Muscle layer of duodenum (tissue), 2 donors: ENCODE measurements at regions not wholly inside any gene's neighbourhood (a gene's known extent, or its start where the extent isn't known, plus 50 kb on each side); places are given as distances from the start of the nearest gene placed in this dataset.

Experiments
- H3K27ac ChIP-seq: one replicate; pipeline ENCODE4 v1.7.0; 2013; ENCODE audit warnings: mild to moderate bottlenecking, low read length
- H3K27me3 ChIP-seq: one replicate; pipeline ENCODE4 v1.7.0; 2013; ENCODE audit warnings: low read depth, mild to moderate bottlenecking, control low read depth, low read length
- H3K36me3 ChIP-seq, 2 donors: one replicate each; pipeline ENCODE4 v1.7.0; 2013; ENCODE audit warnings: low read length in 2 of 2, control low read depth in 1 of 2, mild to moderate bottlenecking in 1 of 2; ENCODE audit not compliant: insufficient read depth in 2 of 2, control insufficient read depth in 1 of 2
- H3K4me1 ChIP-seq, 2 donors: one replicate each; pipeline ENCODE4 v1.7.0; 2013; ENCODE audit warnings: low read length in 2 of 2, mild to moderate bottlenecking in 2 of 2, control low read depth in 1 of 2, moderate library complexity in 1 of 2; ENCODE audit not compliant: insufficient read depth in 2 of 2, control insufficient read depth in 1 of 2
- H3K4me3 ChIP-seq, 2 donors: one replicate each; pipeline ENCODE4 v1.7.0; 2013; ENCODE audit warnings: low read length in 2 of 2, low read depth in 1 of 2, mild to moderate bottlenecking in 1 of 2
- H3K9me3 ChIP-seq, 2 donors: one replicate each; pipeline ENCODE4 v1.7.0; 2013; ENCODE audit warnings: low read length in 2 of 2, control low read depth in 1 of 2, mild to moderate bottlenecking in 1 of 2; ENCODE audit not compliant: control insufficient read depth in 1 of 2
- donor health status: healthy.

DNA sequence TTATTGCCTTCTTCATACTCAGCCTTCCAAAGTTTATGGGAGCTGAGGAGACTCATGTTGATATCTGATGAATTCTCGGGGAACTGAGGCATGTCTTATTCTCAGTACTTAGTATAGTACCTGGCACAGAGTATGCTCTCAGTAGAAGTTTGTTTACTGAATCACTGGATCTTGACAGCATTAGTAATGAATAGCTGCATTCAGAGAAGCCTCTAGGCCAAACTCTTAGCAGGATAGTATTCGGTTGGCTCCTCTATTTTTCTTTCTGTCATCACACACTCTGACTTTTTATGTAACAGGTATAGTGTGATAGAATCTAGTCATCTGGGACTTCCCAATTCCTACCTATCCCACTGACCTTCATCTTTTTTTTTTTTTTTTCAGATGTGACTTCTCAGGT is 566.4 kb upstream of the MAN1A1 start:
- H3K4me1 ChIP-seq, result no peaks in the 10 kb centered on the region
- H3K4me3 ChIP-seq, result no peak overlapping the region
- no peaks in the 10 kb centered on the region for H3K36me3 ChIP-seq
- H3K9me3 ChIP-seq, result peaks cover 0 to 8% of the 10 kb centered on the region in 2 donors
- H3K27me3 ChIP-seq, result no peaks in the 10 kb centered on the region
- no peak overlapping the region for H3K27ac ChIP-seq

DNA sequence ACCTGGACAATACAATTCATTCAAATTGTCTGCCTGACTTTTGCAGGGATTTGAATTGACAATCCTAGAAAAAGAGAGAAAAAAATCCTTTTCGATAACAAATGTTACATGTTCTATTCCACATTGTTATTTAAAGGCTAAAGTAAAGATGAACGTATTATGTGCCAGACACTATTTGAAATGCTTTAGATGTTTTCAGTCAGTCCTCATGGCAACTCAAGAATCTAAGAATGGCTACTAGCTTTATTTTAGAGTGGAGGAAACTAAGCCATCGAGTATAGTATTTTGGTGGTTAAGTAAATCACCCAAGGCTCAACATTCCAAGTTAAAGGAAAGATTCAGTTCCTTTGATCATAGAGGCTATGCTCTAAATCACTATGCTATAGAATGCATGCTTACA is 558.6 kb upstream of the MAN1A1 start:
- H3K4me3 ChIP-seq, result no peak overlapping the region
- no peaks in the 10 kb centered on the region for H3K4me1 ChIP-seq
- no peaks in the 10 kb centered on the region for H3K27me3 ChIP-seq
- no peaks in the 10 kb centered on the region for H3K36me3 ChIP-seq
- no peak overlapping the region for H3K27ac ChIP-seq
- H3K9me3 ChIP-seq, result no peaks in the 10 kb centered on the region

DNA sequence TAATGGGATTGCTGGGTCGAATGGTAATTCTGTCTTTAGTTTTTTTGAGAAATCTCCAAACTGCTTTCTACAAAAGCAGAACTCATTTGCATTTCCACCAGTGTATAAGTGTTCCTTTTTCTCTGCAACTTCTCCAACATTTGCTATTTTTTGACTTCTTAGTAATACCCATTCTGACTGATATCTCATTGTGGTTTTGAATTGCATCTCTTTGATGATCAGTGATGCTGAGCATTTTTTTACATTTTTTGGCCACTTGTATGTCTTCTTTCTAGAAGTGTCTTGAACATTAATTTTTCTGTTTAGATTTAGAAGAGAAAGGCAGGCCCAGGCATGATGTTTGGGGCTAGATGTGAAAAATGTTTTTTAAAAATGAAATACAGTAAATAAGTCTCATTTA is 553.1 kb upstream of the MAN1A1 start:
- Histone ChIP-seq H3K27me3 (no peaks in the 10 kb centered on the region), H3K9me3 (no peaks in the 10 kb centered on the region), H3K36me3 (no peaks in the 10 kb centered on the region), H3K4me3 (no peak overlapping the region), H3K27ac (no peak overlapping the region), H3K4me1 (no peaks in the 10 kb centered on the region)

DNA sequence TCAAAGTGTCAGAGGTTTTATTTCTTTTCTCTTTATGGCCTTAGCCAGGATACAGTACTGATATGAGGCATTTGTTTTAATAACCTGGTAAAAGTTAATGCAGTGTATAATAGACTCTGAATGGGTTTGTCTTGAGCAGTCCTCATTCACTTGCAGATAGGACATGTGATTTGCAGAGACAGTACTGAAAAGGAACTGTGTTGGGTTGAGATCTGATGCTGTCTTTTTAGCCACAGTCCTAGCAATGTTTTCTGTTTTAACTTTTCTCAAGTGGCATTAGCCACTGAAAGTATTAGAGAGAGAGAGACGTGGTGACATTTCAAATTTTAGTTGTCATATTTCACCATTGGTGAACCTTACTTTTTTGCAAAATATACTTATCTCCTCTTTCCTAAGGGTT is 547.2 kb upstream of the MAN1A1 start:
- Histone ChIP-seq H3K9me3 (no peaks in the 10 kb centered on the region), H3K27ac (no peak overlapping the region), H3K4me3 (no peak overlapping the region), H3K36me3 (no peaks in the 10 kb centered on the region), H3K27me3 (no peaks in the 10 kb centered on the region), H3K4me1 (no peaks in the 10 kb centered on the region)

DNA sequence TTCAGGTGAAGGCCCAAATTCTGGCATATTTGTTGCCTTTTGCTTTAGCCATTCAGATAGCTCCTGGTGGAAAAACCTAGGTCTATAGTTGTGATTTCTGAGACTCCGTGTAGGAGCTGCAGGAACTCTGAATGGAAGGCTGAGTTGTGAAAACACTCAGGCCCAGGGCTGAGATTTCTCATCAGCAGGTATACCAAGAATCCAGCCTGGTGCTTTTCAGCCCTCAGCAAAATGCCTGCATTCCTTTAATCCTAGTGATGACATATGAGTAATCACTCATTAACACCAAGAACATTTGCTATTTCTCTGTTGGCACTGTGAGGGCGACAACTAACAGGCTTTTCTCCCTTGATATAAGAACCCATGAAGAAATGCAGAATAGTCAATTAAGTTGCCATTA is 546.1 kb upstream of the MAN1A1 start:
- no peak overlapping the region for H3K27ac ChIP-seq
- no peaks in the 10 kb centered on the region for H3K4me1 ChIP-seq
- no peaks in the 10 kb centered on the region for H3K27me3 ChIP-seq
- no peak overlapping the region for H3K4me3 ChIP-seq
- no peaks in the 10 kb centered on the region for H3K36me3 ChIP-seq
- no peaks in the 10 kb centered on the region for H3K9me3 ChIP-seq

DNA sequence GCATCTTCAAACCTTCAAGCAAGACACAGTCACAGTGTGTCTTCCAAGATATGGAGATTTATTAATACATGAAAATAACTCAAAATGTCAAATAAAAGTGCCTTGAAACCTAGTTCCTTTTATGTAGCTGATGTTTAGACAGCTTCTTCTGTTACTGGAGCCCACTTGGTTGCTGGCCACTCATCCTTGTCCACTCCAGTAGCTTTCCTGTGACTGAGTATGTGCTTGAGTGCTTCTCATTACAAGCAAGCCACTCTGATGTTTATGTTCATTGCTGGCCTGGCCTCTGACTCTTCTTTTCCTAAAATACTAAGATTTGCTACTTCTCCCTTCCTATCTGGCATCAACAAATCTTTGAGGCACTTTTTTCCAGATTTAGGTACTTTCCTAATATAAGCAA is 545.2 kb upstream of the MAN1A1 start:
- Histone ChIP-seq H3K36me3 (no peaks in the 10 kb centered on the region), H3K9me3 (no peaks in the 10 kb centered on the region), H3K27ac (no peak overlapping the region), H3K4me3 (no peak overlapping the region), H3K27me3 (no peaks in the 10 kb centered on the region), H3K4me1 (no peaks in the 10 kb centered on the region)

DNA sequence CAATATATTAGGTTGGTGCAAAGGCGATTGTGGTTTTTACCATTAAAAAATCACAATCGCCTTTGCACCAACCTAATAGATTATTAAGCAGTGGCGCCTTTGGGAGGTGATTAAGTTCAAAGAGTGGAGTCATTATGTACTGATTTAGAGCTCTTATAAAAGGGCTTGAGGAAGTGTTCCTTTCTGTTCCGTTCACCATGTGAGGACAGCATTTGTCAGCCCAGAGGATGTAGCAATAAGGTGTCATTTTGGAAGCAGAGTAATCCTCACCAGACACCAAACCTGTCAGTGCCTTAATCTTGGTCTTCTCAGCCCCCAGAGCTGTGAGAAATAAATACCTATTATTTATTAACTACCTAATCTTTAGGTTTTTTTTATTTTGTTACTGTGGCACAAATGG is 542.1 kb upstream of the MAN1A1 start:
- Histone ChIP-seq H3K27ac (no peak overlapping the region), H3K4me1 (no peaks in the 10 kb centered on the region), H3K4me3 (no peak overlapping the region), H3K27me3 (no peaks in the 10 kb centered on the region), H3K36me3 (no peaks in the 10 kb centered on the region), H3K9me3 (no peaks in the 10 kb centered on the region)

DNA sequence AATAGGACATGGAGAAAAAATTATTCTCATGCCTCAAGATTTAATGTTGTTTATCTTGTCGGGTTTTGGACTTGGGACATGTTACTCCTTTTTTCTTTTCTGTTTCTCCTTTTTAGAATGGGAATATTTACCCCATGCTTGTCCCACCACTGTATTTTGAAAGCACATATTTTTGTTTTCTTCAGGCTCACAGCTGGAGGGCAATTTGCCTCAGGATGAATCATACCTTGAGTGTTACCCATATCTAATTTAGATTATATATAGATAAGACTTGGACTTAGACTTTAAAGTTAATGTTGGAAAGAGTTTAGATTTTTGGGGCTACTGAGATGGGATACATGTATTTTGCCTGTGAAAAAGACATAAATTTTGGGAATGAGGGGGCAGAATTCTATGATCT is 541.6 kb upstream of the MAN1A1 start:
- Histone ChIP-seq H3K36me3 (no peaks in the 10 kb centered on the region), H3K4me1 (no peaks in the 10 kb centered on the region), H3K27ac (no peak overlapping the region), H3K9me3 (no peaks in the 10 kb centered on the region), H3K4me3 (no peak overlapping the region), H3K27me3 (no peaks in the 10 kb centered on the region)

DNA sequence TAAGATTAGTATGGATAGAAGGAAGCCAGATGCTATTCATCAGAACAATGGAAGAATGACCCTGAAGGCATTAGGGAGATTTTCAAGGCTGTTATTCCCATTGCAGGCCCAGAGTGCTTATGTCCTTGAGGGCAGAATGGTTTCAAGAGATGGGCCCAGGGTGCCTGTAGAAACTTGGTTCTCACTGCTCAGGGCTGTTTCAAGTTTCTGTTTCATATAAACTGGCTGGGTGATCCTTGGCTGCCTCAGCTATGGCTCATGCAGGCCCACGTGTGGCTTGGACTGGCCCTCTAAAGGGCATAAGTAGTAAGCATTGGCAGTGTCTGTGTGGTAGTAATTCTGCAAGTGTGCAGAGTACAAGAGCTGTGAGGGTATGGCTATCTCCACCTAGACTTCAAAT is 540.9 kb upstream of the MAN1A1 start:
- Histone ChIP-seq H3K9me3 (no peaks in the 10 kb centered on the region), H3K36me3 (no peaks in the 10 kb centered on the region), H3K4me3 (no peak overlapping the region), H3K27me3 (no peaks in the 10 kb centered on the region), H3K4me1 (no peaks in the 10 kb centered on the region), H3K27ac (no peak overlapping the region)

DNA sequence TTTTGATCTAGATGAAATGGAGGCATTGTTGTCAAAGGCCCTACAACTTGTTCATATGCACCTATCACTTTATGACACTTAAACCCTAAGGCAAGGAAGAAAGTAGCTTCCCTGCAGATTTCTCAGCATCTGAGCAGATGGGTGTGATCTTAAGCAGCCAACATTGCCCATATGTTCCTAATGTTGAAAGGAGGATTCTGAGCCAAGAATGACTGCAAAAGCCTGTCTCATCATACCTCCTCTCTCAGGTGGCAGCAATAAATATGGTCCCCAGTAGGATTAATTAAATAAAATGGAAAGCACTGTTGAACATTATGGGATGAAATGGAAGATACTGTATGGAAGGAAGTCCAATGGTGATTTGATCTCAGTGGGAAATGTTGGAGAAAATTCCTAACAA is 538.1 kb upstream of the MAN1A1 start:
- H3K36me3 ChIP-seq, result no peaks in the 10 kb centered on the region
- H3K4me3 ChIP-seq, result no peak overlapping the region
- H3K27me3 ChIP-seq, result no peaks in the 10 kb centered on the region
- H3K9me3 ChIP-seq, result no peaks in the 10 kb centered on the region
- no peaks in the 10 kb centered on the region for H3K4me1 ChIP-seq
- no peak overlapping the region for H3K27ac ChIP-seq

DNA sequence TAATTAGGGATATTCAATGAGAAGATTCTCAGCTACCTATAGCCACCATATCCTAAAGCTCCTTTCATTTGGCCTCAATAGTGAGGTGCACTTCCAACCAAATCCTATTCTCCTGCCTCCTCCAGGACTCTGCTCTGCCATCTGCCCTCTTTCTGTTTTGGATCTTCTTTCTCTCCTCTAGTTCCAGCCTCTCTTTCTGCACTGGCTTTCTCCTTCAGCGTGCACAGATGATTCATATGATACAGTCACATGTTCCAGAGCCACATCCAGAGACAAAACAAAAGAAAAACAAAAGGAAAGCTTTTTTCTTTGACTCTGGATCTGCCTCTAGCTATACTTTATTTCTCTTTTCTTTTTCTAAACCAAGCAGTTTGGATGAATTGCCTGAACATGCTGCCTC is 531.9 kb upstream of the MAN1A1 start:
- H3K4me3 ChIP-seq, result no peak overlapping the region
- no peaks in the 10 kb centered on the region for H3K27me3 ChIP-seq
- H3K27ac ChIP-seq, result no peak overlapping the region
- no peaks in the 10 kb centered on the region for H3K9me3 ChIP-seq
- no peaks in the 10 kb centered on the region for H3K4me1 ChIP-seq
- no peaks in the 10 kb centered on the region for H3K36me3 ChIP-seq

DNA sequence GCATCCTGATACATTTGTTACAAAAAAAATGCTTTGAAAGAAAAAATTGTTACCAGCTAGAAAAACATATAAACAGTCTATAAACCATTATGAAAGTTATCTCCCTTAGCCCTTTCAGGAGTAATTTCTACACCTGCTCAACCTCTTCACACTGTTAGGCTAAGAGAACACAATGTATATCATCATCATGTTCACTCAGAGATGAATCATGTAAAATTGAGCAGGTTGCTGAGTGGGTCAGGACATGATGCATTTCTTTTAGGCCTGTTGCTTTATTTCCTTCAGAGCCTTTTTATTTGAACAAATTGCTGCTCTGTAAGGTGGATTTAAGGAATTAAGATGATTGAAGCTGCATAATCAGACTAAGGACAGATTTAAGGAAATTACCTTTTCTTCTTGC is 531.3 kb upstream of the MAN1A1 start:
- no peaks in the 10 kb centered on the region for H3K27me3 ChIP-seq

More for the DNA sequence above, 531.3 kb upstream of the MAN1A1 start:
- H3K27ac ChIP-seq, result no peak overlapping the region
- no peaks in the 10 kb centered on the region for H3K9me3 ChIP-seq
- no peaks in the 10 kb centered on the region for H3K4me1 ChIP-seq
- no peak overlapping the region for H3K4me3 ChIP-seq
- no peaks in the 10 kb centered on the region for H3K36me3 ChIP-seq
